ENCODE measurements at regions not wholly inside any gene's neighbourhood (a gene's known extent, or its start where the extent isn't known, plus 50 kb on each side); places are given as distances from the start of the nearest gene placed in this dataset.
A peak's percentile ranks its signal among the peaks of the same experiment; 100 is the strongest.
"Not testable (repeated sequence)": the region's sequence is repeated elsewhere in the genome, so short reads cannot be mapped to it uniquely, and the experiment has no call there.

- no peak overlapping the region for H3K9ac ChIP-seq
- H3K36me3 ChIP-seq, result peaks cover 10% of the 10 kb centered on the region; the same call in 1 of the 2 replicates
- H3K27ac ChIP-seq, result no peak overlapping the region
- H3K9me3 ChIP-seq, result peaks cover 83% of the 10 kb centered on the region
- no peaks in the 10 kb centered on the region for H4K20me1 ChIP-seq
- H3K4me1 ChIP-seq, result peaks cover 22% of the 10 kb centered on the region
- H3K4me2 ChIP-seq, result no peak overlapping the region
- TF ChIP-seq Cebpa-rat (IDR thresholded peaks at IDR 0.05), result no peak
- no peaks in the 10 kb centered on the region for H3K27me3 ChIP-seq
- H3K4me3 ChIP-seq, result no peak overlapping the region; the same call in 1 of the 2 replicates
These were observed 191.7 kb downstream of the S1PR1 start for GRCh38 chr1:101428562-101428961.

- H3K27me3 ChIP-seq, result no peaks in the 10 kb centered on the region
- peaks cover 10% of the 10 kb centered on the region; the same call in 1 of the 2 replicates for H3K36me3 ChIP-seq
- no peak for TF ChIP-seq Cebpa-rat (IDR thresholded peaks at IDR 0.05)
- H3K9me3 ChIP-seq, result peaks cover 49% of the 10 kb centered on the region
- peak overlapping the region; percentile 95 for H3K27ac ChIP-seq
- no peaks in the 10 kb centered on the region for H4K20me1 ChIP-seq
- no peak overlapping the region for H3K9ac ChIP-seq
- H3K4me1 ChIP-seq, result peaks cover 53% of the 10 kb centered on the region
- peak overlapping the region; percentile 87 for H3K4me2 ChIP-seq
- H3K4me3 ChIP-seq, result no peak overlapping the region
These were observed 195.2 kb downstream of the S1PR1 start for GRCh38 chr1:101431956-101432510.

- Histone ChIP-seq H3K4me3 (no peak overlapping the region), H3K27me3 (no peaks in the 10 kb centered on the region), H3K9me3 (peaks cover 11% of the 10 kb centered on the region), H3K4me2 (peak overlapping the region; percentile 87), H4K20me1 (no peaks in the 10 kb centered on the region), H3K9ac (peak overlapping the region; percentile 78), H3K4me1 (peaks cover 92% of the 10 kb centered on the region), H3K36me3 (peaks cover 1% of the 10 kb centered on the region; the same call in 1 of the 2 replicates), H3K27ac (peak overlapping the region; percentile 95)
- TF ChIP-seq Cebpa-rat (IDR thresholded peaks at IDR 0.05), result peak; percentile 84; the same call in 1 of the 2 replicates
These were observed 199.2 kb downstream of the S1PR1 start for GRCh38 chr1:101435831-101436511.

- H3K4me1 ChIP-seq, result peaks cover 96% of the 10 kb centered on the region
- H4K20me1 ChIP-seq, result no peaks in the 10 kb centered on the region
- H3K9ac ChIP-seq, result peak overlapping the region; percentile 78
- no peaks in the 10 kb centered on the region for H3K27me3 ChIP-seq
- TF ChIP-seq Cebpa-rat (IDR thresholded peaks at IDR 0.05), result no peak
- H3K4me2 ChIP-seq, result peak overlapping the region; percentile 87
- no peaks in the 10 kb centered on the region for H3K9me3 ChIP-seq
- peak overlapping the region; percentile 58 for H3K4me3 ChIP-seq
- H3K36me3 ChIP-seq, result no peaks in the 10 kb centered on the region
- peak overlapping the region; percentile 95 for H3K27ac ChIP-seq
These were observed 201.0 kb downstream of the S1PR1 start for GRCh38 chr1:101437800-101438199.

- Histone ChIP-seq H3K27ac (peak overlapping the region; percentile 95), H3K27me3 (no peaks in the 10 kb centered on the region), H4K20me1 (no peaks in the 10 kb centered on the region), H3K4me3 (peak overlapping the region; percentile 58), H3K9ac (peak overlapping the region; percentile 78), H3K36me3 (no peaks in the 10 kb centered on the region), H3K4me2 (peak overlapping the region; percentile 87), H3K9me3 (no peaks in the 10 kb centered on the region), H3K4me1 (peaks cover 96% of the 10 kb centered on the region)
- TF ChIP-seq Cebpa-rat (IDR thresholded peaks at IDR 0.05), result no peak
These were observed 201.5 kb downstream of the S1PR1 start for GRCh38 chr1:101438359-101438758.

- Histone ChIP-seq H3K36me3 (no peaks in the 10 kb centered on the region), H4K20me1 (no peaks in the 10 kb centered on the region), H3K4me1 (peaks cover 96% of the 10 kb centered on the region), H3K27me3 (no peaks in the 10 kb centered on the region), H3K9me3 (no peaks in the 10 kb centered on the region), H3K9ac (peak overlapping the region; percentile 78), H3K27ac (peak overlapping the region; percentile 95), H3K4me2 (peak overlapping the region; percentile 87), H3K4me3 (peak overlapping the region; percentile 58)
- TF ChIP-seq Cebpa-rat (IDR thresholded peaks at IDR 0.05), result no peak
These were observed 203.7 kb downstream of the S1PR1 start for GRCh38 chr1:101440485-101440884.

- peaks cover 15% of the 10 kb centered on the region; the same call in 1 of the 2 replicates for H3K9me3 ChIP-seq
- peak overlapping the region; percentile 63 for H3K27ac ChIP-seq
- peak overlapping the region; percentile 32; the same call in 1 of the 2 replicates for H3K9ac ChIP-seq
- H3K4me1 ChIP-seq, result peaks cover 66% of the 10 kb centered on the region
- H3K36me3 ChIP-seq, result peaks cover 17% of the 10 kb centered on the region
- H4K20me1 ChIP-seq, result no peaks in the 10 kb centered on the region
- H3K27me3 ChIP-seq, result no peaks in the 10 kb centered on the region
- no peak for TF ChIP-seq Cebpa-rat (IDR thresholded peaks at IDR 0.05)
- peak overlapping the region; percentile 64 for H3K4me2 ChIP-seq
- H3K4me3 ChIP-seq, result no peak overlapping the region
These were observed 207.6 kb downstream of the S1PR1 start for GRCh38 chr1:101444381-101444780.

- H3K4me3 ChIP-seq, result no peak overlapping the region
- peaks cover 19% of the 10 kb centered on the region for H3K9me3 ChIP-seq
- H3K36me3 ChIP-seq, result peaks cover 23% of the 10 kb centered on the region
- peak overlapping the region; percentile 32; the same call in 1 of the 2 replicates for H3K9ac ChIP-seq
- H3K27ac ChIP-seq, result peak overlapping the region; percentile 63
- H3K27me3 ChIP-seq, result no peaks in the 10 kb centered on the region
- no peaks in the 10 kb centered on the region for H4K20me1 ChIP-seq
- H3K4me1 ChIP-seq, result peaks cover 60% of the 10 kb centered on the region
- TF ChIP-seq Cebpa-rat (IDR thresholded peaks at IDR 0.05), result no peak
- H3K4me2 ChIP-seq, result peak overlapping the region; percentile 64
These were observed 208.2 kb downstream of the S1PR1 start for GRCh38 chr1:101444873-101445618.

- Histone ChIP-seq H3K36me3 (peaks cover 34% of the 10 kb centered on the region), H3K4me1 (peaks cover 37% of the 10 kb centered on the region), H3K9me3 (peaks cover 47% of the 10 kb centered on the region), H3K4me3 (no peak overlapping the region), H3K27ac (no peak overlapping the region), H3K9ac (no peak overlapping the region), H3K4me2 (no peak overlapping the region), H3K27me3 (no peaks in the 10 kb centered on the region), H4K20me1 (no peaks in the 10 kb centered on the region)
- TF ChIP-seq Cebpa-rat (IDR thresholded peaks at IDR 0.05), result no peak
These were observed 211.2 kb downstream of the S1PR1 start for GRCh38 chr1:101448018-101448417.

GRCh38 chr1:101450691-101451090, 213.9 kb downstream of the S1PR1 start:
- not testable (repeated sequence) for H3K27me3 ChIP-seq, H3K27ac ChIP-seq, H4K20me1 ChIP-seq, H3K4me2 ChIP-seq, H3K4me3 ChIP-seq, H3K9ac ChIP-seq
- Histone ChIP-seq H3K36me3 (peaks cover 33% of the 10 kb centered on the region), H3K9me3 (peaks cover 47% of the 10 kb centered on the region), H3K4me1 (peaks cover 29% of the 10 kb centered on the region)
